GM18520 (cell line): ENCODE measurements at regions not wholly inside any gene's neighbourhood (a gene's known extent, or its start where the extent isn't known, plus 50 kb on each side); places are given as distances from the start of the nearest gene placed in this dataset.

ENCODE experiments used
- ATAC-seq: cut with Tn5 transposase; IDR thresholded peaks from one replicate; pipeline ENCODE4 v1.9.1; 2021; ENCODE audit not compliant: unreplicated experiment

- ATAC-seq: no peak
These were observed 67.5 kb upstream of the BTG1 start for GRCh38 chr12:92213166-92213565.

- no peak for ATAC-seq
These were observed 64.4 kb upstream of the BTG1 start for GRCh38 chr12:92210071-92210470.

- ATAC-seq: peak; percentile 56
These were observed 63.0 kb upstream of the BTG1 start for GRCh38 chr12:92208613-92209121.

- no peak for ATAC-seq
These were observed 61.0 kb upstream of the BTG1 start for GRCh38 chr12:92206596-92206995.

- ATAC-seq: no peak
These were observed 60.4 kb upstream of the BTG1 start for GRCh38 chr12:92206011-92206410.

DNA sequence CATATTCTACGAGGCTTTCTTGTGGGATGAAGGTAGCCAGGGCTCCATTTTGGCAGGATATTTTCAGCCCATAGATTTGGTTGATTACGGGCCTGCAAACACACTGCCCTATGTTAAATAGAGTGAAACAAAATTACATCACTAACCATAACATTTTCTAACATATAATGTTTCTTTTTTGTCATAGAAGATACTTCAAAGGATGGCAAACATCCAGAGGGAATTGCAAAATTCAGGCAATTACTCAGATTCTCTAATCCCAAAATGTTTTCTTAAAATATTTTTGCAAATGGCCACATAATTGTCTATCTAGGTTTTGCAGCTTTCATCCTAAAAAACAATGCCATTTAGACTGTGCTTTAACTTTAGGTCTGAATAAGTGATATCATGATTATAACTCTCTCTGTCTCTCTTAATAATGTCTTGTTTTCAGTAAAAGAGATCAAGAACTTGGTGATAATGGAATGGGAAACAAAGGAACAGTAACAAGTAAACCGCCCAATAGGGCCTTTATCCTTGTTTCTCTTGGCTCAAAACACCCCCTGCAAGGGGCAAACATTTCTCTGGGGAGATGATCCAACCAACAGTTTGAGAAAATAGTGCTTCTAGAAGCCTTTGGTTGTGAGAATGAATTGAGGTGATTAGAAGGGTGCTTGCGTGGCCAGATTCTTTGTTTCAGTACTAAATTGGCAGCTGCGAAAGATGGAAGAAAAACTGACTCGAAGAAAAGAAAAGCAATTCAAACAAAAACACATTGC, 54.4 kb upstream of the BTG1 start:
- no peak for ATAC-seq

DNA sequence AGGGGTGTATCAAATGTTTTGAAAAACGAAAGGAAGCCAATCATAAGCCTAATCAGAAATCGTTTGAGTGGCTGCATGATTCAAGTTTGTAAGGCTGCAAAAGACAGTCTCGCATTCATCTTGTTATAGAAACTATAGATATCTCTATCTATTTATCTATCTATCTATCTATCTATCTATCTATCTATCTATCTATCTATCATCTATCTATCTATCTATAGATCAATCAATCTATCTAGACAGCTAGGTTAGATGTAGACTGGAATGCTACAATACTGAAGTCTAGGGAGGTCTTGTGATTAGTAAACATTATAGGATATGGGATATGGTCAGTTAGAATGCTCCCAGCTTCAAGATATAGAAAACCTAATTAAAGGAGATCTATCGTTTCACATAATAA, 52.2 kb upstream of the BTG1 start:
- no peak for ATAC-seq

DNA sequence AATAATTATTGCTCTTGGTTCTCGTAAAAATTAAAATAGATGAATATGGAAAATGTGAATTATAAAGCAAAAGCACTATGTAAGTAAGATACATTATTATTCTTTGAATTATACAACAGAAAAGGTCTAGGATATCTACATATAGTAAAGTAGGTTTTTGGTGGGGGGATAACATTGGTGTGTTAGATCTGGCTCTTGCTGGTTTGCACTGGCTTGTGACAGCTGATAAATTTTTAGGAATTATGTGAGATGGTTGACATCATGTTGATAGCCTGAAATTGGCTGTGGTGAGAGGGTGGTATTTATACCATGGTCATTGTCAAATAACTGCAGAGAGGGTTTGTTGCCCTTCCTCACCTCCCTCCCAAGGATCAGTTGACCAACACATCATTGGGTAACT, 50.7 kb upstream of the BTG1 start:
- ATAC-seq: no peak
